ENCODE measurements at regions not wholly inside any gene's neighbourhood (a gene's known extent, or its start where the extent isn't known, plus 50 kb on each side); places are given as distances from the start of the nearest gene placed in this dataset.
A peak's percentile ranks its signal among the peaks of the same experiment; 100 is the strongest.

DNA sequence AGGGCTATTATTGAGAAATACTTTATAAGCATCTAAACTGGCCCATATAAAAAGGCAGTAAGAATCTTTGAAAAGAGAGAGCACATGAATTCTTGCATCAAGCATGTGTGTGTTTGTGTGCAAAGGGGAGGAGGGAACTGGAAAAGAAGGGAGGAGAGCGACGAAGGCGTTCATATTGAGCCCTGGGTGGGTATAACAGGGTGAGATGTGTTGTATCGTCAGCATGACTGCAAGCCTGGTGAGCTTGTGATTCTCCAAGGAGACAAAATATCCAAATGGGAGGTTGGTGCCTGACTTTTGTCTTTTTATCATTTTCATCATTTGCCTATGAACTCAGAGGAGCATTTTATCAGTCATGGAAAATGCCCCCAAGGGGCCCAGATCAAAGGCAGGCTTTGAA, 70.8 kb upstream of the PMFBP1 start:
- H3K4me3 ChIP-seq (ENCODE audit: low read depth, low read length) = no peak overlapping the region
- in situ Hi-C loops (cut with HindIII; ENCODE audit: low sequenced_read_pairs) = no loop called here
- no peak for DNase-seq (ENCODE audit: low read depth, low spot score)
- TF ChIP-seq, protein P1, sequence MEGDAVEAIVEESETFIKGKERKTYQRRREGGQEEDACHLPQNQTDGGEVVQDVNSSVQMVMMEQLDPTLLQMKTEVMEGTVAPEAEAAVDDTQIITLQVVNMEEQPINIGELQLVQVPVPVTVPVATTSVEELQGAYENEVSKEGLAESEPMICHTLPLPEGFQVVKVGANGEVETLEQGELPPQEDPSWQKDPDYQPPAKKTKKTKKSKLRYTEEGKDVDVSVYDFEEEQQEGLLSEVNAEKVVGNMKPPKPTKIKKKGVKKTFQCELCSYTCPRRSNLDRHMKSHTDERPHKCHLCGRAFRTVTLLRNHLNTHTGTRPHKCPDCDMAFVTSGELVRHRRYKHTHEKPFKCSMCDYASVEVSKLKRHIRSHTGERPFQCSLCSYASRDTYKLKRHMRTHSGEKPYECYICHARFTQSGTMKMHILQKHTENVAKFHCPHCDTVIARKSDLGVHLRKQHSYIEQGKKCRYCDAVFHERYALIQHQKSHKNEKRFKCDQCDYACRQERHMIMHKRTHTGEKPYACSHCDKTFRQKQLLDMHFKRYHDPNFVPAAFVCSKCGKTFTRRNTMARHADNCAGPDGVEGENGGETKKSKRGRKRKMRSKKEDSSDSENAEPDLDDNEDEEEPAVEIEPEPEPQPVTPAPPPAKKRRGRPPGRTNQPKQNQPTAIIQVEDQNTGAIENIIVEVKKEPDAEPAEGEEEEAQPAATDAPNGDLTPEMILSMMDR (IDR thresholded peaks at IDR 0.05; ENCODE audit: low read depth, low read length) = no peak

DNA sequence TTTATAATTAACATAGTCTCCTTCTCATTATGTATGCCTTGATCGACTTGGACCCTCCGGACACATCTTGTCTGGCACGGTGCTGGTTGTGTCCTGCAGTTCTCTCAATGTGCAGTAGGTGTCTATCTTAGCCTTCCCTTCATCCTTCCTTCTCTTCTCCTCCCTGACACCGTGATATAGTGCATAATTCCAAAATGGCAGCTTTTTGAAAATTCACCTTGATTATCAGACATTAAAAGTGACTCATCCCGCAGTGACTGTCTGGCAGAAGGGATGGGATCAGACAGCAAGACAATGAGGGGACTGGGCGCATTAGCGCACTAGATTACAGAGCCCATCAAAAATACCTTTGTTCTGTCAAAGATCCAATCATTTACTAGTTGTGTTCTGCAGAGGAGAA, 70.0 kb upstream of the PMFBP1 start:
- no peak overlapping the region for H3K4me3 ChIP-seq (ENCODE audit: low read depth, low read length)
- TF ChIP-seq, protein P1 (IDR thresholded peaks at IDR 0.05; ENCODE audit: low read depth, low read length) = peak; percentile 91
- in situ Hi-C loops (cut with HindIII; ENCODE audit: low sequenced_read_pairs) = no loop called here
- DNase-seq (ENCODE audit: low read depth, low spot score) = peak; percentile 59

- DNase-seq (ENCODE audit: low read depth, low spot score) = no peak
- in situ Hi-C loops (cut with HindIII; ENCODE audit: low sequenced_read_pairs) = no loop called here
- TF ChIP-seq, protein P1 (IDR thresholded peaks at IDR 0.05; ENCODE audit: low read depth, low read length) = no peak
- no peak overlapping the region for H3K4me3 ChIP-seq (ENCODE audit: low read depth, low read length)
Observed at GRCh38 chr16:72241008-72241407, 69.1 kb upstream of the PMFBP1 start.

DNA sequence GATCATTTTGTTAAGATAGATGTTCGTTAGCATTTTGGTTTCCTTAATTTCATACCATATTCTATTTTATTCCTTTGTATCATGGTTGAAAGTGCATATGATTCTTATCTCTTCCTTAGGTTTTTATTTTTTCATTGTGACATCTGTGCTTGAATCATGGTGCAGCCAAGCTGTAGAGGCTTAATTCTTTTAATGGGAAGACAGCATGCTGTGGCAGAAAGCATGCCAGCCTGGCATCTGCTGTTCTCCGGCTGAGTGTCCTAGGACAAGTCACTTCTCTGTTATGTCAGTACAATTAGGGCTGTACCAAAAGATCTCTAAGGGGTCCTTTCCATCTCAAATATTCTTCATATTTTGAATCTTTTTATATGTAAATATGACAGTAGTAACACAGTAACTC, 68.5 kb upstream of the PMFBP1 start:
- in situ Hi-C loops (cut with HindIII; ENCODE audit: low sequenced_read_pairs) = no loop called here
- H3K4me3 ChIP-seq (ENCODE audit: low read depth, low read length) = no peak overlapping the region
- DNase-seq (ENCODE audit: low read depth, low spot score) = no peak
- TF ChIP-seq, protein P1 (IDR thresholded peaks at IDR 0.05; ENCODE audit: low read depth, low read length) = no peak

DNA sequence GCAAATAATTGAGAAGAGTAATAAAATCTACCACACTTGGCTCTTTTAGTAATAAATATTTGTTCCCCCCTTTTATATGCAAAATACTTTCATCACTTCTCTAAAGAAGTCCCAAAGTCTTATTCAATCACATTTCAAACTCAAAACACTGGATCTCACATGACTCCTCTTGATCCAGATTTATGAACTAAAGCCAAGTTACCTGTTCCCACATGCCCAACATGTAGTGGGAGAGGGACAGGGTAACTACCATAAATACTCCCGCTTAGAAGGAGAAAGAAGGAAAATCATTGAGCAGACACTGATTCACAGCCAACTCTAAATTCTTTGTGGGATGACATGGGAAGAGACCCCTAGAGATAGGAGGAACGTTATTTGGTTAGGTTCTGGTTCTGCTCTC, 64.9 kb upstream of the PMFBP1 start:
- no peak for DNase-seq (ENCODE audit: low read depth, low spot score)
- in situ Hi-C loops (cut with HindIII; ENCODE audit: low sequenced_read_pairs) = no loop called here
- TF ChIP-seq, protein P1 (IDR thresholded peaks at IDR 0.05; ENCODE audit: low read depth, low read length) = no peak
- no peak overlapping the region for H3K4me3 ChIP-seq (ENCODE audit: low read depth, low read length)

DNA sequence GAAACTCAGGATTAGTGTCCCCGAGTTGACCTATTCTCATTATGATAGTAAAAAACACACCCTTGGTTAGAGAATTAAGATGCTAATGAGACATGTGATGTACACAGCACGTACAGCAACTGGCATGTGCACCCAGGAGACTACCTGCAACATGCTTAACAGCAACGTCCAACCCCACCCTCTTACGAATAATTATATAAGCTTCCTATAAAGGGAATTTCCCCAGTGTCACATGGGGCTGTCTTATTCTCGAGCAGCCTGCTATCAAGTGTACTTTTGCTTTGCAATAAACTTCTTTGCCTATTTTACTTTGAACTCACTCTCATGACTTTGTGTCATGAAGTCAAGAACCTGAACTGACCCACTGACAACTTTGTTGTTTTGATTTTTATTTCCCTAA, 62.4 kb upstream of the PMFBP1 start:
- TF ChIP-seq, protein P1 (IDR thresholded peaks at IDR 0.05; ENCODE audit: low read depth, low read length) = no peak
- in situ Hi-C loops (cut with HindIII; ENCODE audit: low sequenced_read_pairs) = no loop called here
- DNase-seq (ENCODE audit: low read depth, low spot score) = no peak
- H3K4me3 ChIP-seq (ENCODE audit: low read depth, low read length) = no peak overlapping the region

DNA sequence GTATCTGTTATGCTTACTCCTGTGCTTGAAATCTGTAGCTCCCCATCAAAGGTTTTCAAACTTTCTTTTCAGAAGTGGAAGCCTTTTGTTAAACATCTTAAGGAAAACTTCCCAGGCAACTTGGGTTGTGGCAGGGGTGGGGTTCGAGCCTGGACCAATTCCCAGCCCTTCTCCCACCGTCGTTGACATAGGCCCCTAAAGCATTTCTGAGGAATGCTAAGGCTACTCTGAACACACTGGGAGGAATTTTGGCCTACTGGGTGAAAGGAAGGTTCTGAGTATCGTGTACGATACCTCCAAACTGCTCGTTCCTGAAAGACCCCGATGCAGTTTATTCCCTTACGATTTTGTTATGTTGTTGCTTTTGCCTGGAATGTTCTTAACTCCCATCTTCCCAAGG, 56.1 kb upstream of the PMFBP1 start:
- in situ Hi-C loops (cut with HindIII; ENCODE audit: low sequenced_read_pairs) = no loop called here
- DNase-seq (ENCODE audit: low read depth, low spot score) = no peak
- no peak overlapping the region for H3K4me3 ChIP-seq (ENCODE audit: low read depth, low read length)
- TF ChIP-seq, protein P1 (IDR thresholded peaks at IDR 0.05; ENCODE audit: low read depth, low read length) = no peak

All from astrocyte of the spinal cord (primary cell).